Activated CD4-positive, CD25-positive, alpha-beta regulatory T cell (primary cell): ENCODE measurements at regions not wholly inside any gene's neighbourhood (a gene's known extent, or its start where the extent isn't known, plus 50 kb on each side); places are given as distances from the start of the nearest gene placed in this dataset.

ENCODE experiments used
- DNase-seq, 4 experiments: peaks; one replicate each; lab custom pipeline; 2025; lab: John Stamatoyannopoulos, UW

DNA sequence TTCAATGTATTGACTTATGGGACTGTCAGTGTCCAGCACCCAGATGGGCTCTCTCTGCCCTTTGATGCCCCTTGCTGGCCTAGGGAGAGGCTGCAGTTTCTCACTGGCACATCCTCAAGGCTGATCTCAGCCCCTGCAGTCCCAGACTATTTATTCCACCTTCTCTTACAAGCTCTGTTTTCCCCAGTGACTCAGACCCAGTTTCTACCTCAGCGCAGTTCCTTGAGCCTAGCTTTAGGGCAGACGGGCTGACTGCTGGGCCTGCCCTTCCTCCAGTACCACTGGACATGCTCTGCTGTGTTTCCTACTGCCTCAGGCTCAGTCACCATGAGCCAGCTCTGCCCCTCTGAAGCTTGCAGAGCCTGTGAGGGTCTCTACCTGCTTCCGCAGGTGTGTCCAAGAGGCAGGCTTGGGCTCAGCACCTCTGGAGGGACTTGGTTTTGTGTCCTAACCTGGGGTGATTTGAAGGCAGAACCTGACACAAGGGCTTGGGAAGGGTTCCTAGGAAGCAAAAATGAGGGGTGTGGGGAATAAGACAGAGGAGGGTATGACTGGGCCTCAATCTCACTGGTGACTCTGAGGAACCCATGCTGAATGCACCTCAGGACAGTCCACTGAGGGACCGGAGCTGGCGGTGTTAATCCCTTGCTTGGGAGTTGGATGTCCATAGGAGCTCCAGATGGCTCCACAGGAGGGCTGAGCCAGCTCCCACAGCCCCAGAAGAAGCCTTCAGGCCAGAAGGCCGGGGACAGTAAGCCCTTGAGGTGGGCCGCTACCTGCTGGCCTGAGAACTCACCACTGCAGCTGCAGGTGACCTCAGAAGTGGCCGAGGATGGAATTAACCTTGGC, 689.9 kb downstream of the MATN1 start:
- DNase-seq: no peak

DNA sequence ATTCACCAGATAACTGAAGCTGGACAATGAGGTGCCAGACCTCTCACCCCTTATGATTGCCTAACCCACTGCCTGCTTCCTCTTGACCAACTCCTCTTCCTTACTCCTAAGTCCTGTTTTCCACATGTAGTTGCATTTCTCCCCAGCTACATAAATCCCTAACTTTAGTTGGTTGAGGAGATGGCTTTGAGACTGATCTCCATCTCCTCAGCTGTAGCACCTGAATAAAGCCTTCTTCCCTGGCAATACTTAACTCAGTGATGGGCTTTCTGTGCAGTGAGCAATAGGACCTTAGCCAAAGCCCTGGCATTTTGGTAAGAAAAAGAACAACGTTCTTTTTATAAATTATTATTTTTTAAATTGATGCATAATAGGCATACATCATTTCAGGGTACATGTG, 691.1 kb downstream of the MATN1 start:
- DNase-seq: no peak

DNA sequence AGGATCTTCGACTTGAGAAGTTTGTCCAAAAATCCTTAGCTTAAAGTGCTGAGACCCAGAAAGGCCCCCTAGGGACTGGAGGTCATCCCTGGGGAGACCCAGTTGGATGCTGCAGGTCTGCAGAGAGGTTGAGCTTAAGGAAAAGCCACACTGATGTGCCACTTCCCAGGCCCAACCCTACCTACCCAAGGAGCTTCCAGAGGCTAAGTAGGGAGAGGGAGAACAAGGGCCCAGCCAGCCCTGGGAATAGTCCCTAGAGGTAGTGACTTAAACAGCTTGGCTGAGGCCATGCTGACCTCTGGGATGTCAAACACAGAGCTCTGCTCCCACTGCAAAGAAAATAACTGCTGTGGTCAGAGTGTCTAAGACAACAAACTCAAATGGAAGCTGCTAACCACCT, 693.7 kb downstream of the MATN1 start:
- no peak for DNase-seq

DNA sequence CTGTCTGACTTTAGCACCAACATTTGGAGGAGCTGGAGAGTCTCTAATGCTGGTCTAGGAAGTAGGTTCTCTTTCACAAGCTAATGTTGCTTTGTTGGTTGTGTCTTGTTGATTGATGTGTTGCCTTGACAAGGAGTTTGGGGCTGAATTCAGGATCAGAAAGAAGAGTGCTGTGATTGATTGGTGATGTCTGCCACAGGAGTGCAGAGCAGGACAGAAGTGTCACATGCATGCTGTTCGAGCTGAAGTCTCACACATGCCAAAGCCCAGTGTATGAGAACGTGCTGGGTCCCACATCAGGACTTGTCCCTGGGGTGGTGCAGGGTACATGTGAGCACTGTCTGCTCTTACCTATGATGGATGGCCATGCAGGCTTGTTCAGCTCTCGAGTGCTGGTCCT, 694.4 kb downstream of the MATN1 start:
- DNase-seq: no peak

DNA sequence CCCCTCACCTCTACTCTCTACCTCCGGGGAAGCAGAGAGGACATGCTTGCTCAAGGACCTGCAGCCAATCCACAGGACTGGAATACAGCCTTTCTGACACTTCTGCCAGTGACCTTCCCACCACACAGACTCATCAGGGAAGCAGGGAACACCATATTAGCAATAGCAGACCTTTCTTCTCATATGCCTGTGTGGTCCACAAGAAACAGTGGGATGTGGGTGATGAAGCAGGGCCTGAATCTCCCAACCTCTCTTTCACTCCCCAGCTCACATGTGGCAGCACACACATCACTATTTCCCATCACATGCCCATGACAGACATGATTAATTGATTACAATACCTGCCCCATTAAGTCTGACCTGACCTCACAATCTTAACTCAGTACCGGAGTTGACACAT, 695.1 kb downstream of the MATN1 start:
- no peak for DNase-seq

DNA sequence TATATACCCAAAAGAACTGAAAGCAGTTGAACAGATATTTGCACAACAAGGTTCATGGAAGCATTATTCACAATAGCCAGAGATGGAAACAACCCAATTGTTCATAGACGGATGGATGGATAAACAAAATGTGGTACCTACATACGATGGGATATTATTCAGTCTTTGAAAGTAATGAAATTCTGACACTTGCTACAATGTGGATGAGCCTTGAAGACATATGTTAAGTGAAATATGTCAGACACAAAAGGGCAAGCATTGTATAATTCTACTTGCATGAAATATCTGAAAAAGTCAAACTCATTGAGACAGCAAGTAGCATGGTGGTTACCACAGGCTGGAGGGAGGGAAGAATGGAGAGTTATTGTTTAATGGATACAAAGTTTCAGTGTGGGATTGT, 696.1 kb downstream of the MATN1 start:
- no peak for DNase-seq

DNA sequence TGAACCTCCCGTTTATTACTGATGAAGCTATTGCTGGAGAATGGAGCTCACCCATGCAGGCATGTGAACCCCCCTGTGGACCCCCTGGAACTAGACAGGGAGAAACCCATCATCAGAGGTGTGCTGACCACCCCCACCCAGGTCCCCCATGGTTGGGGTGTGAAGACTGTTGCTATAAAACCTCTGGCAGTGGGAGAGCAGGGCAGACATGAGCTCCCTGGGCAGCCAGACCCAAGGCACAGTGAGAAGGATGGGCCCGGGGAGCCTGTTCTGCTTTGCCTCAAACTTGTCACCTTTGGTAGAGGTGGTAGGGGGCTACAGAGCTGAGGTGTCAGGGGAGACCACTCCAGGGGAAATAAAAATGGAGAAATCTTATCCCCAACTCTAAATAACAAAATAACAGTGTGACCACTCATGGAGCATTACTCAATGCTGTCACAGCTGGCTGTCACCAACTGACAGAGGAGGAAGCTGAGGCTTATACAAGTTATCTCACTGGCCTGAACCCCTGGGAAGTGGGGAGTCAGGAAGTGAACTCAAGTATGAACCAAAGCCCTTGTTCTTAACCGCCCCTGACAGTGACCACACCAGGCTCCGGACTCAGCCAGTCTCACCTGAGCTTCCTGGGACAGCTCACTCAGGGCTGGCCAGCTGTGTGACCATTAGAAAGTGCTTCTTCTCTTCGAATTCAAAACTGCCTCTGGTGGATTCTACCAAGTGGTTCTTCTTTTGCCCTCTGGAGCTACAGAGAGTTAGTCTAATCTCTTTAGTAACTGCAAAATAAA, 698.8 kb downstream of the MATN1 start:
- no peak for DNase-seq

DNA sequence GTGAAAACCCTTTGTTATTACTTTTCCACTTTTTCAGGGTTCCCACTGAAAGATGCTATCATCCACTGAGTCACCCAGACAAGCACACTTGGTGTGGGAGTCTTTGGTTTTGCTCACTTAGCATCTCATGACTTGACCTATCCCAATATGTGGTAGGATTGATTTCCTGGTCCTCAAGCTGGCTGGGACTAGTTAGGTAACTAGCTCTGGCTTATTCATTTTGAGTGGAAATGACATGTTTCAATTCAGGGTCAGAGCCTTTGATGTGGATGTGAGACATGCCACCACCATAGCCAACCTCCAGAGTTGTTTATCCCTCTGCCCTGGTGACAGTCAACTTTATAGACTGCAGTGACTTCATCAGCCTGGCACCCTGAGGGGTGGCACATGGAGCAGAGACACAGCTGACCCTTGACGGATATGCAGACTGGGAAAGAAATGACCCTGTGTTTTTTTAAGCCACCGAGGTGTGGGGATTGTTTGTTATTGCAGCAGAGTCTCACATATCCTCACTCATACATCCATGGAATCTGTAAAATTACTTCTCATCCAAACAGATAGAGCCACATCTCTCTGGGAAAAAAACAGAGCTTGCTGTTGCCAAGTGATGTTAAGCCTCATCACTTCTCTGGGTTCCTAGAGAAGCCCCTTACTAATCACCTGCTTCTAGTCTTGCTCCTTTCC, 699.9 kb downstream of the MATN1 start:
- no peak for DNase-seq

DNA sequence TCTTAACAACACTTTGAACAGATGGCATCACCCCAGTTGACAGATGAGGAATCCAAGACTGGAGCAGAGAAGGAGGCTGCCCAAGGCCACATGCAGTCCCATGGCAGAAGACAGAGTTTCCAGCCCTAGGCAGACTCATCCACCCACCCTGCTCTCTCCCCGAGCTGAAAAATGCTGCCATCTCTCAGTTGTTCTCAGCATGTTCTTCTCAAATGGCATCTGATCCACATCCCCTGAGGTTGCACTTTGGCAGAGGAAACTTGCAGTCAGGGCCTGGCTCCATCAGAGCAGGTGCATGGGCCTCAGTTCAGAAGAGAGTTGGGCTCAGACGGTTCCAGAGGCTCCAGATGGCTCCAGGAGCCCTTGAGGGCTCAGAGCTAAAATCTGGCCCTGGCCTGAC, 709.4 kb downstream of the MATN1 start:
- DNase-seq: no peak

DNA sequence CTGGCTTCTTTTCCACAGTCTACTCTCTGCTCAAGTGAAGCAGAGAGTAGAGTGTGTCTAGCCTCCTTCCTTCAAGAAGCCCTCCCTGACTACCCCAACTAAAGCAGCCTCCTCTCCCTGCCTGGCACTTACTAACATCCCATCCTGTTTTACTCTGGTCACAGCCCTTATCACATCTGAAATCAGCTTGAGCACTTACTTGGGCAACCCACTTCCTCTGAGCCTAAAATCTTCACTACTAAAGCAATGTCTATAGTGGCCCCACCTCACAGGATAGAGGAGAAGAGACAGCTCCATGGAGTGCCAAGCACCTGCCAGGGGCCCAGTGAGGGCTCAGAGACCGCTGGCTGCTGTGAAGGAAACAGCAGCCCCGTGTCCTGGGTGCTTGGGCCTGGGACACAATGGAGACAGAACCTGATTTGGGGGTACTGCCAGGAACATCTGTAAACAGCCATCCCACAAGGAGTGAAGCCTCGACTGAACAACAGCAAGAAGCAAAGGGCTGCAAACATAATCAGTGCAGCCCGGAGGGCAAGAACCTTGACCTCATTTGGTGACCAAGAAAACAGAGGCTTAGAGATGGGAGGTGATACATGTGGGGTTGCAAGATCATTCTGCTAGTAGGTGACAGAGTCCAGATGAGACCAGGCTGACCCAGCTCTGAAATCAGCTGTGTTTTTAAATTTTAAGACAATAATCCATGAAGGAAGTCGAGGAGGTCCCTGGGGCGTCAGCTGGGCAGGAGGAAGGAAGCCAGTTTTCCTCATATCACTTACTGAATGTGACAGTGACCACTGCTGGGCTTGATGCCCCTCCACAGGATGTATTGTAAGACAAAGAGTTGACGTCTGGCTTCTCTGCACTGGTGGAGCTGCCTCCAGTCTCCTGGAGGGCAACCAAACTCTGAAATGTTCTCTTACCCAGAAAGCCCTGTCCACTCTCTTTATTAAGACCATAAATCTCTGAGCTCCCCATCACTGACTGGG, 710.6 kb downstream of the MATN1 start:
- DNase-seq: no peak

DNA sequence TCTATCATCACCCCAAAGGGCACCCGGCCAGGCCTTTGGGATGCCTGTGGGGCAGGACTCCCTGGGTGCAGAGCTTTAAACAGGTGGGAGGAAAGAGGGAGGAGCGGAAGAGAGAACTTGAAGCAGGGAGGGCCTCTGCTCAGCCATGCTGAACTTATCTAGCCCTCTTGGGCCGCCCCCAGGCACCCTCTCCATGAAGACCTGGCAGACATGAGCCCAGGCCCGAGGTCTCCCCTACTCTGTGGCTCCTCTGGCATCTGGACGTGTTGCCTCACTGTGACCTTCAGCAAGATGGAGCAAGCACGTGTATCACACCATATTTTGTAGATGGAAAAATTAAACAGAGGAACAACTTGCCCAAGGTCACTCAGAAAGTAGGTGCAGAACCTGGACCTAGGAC, 711.4 kb downstream of the MATN1 start:
- no peak for DNase-seq

DNA sequence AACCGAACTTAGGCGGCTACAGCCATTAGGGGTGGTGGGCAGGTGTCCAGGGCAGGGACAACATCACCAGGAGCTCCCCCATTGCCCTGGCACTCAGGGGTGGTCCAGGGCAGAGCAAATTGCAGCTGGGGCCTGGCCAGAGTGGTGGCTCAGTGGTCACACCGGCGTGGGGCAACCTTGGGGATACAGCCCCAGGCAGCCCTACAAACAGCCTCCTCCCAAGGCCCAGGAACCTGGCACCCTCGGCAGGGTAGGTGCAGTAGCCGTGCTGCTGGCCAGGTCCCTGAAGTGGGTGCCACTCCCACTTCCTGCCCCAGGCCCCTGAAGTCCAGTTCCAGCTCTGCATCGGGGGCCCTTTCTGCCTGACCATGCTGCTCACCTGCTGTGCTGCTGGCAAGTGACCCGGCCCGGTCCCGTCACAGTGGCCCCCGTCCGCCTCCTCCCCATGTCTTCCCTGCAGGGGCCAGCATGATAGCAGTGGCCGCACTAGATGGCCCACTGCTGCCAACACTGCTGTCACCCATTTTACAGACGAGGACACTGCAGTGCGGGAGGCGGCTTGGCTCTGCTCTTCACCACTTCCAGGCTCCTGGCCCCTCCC, 712.8 kb downstream of the MATN1 start:
- DNase-seq: no peak

DNA sequence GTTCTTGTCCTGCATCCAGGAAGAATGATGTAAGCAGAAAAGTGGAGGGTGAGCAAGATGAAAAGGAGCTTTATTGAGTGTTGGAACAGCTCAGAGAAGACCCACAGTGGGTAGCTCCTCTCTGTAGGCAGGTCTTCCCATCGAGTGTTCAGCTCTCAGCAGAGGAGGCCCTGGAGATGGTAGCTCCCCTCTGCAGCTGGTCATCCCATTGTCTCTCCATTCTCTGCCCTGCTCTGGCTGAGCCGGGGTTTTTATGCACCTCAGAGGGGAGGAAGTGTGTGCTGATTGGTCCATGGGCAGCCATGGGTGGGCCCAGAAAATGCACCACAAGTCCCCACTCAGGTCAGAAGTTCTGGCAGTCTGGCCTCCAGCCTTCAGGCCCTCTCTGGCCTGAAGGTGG, 713.7 kb downstream of the MATN1 start:
- no peak for DNase-seq

DNA sequence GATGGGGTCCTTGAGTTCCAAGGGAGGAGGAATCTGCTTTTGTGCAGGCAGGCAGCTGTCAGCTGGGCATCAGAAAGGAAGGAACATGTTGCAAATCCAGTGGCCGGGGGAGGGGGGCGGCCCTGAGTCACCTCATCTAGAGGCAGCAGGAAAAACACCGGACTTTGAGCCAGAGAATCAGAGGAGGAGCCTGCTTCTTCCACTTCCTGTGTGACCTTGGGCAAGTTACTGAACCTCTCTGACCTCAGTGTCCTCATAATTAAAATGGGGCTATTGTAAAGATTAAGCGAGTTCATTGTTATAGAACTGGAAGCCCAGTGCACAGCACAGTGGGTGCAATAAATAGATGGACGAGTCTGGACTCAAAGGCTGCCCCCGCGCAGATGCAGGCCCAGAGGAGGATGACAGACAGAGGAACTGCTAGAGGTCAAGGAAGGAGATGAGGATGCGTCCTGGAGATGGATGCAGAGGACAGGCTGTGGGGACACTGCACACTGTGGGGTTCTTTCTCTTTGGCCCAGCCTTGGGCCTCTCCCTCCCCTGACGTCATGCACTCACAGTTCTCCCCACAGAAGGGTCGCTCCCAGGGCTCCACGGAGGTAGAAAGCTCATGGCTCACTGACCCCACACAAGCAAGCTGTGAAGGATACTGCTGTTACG, 714.3 kb downstream of the MATN1 start:
- no peak for DNase-seq

DNA sequence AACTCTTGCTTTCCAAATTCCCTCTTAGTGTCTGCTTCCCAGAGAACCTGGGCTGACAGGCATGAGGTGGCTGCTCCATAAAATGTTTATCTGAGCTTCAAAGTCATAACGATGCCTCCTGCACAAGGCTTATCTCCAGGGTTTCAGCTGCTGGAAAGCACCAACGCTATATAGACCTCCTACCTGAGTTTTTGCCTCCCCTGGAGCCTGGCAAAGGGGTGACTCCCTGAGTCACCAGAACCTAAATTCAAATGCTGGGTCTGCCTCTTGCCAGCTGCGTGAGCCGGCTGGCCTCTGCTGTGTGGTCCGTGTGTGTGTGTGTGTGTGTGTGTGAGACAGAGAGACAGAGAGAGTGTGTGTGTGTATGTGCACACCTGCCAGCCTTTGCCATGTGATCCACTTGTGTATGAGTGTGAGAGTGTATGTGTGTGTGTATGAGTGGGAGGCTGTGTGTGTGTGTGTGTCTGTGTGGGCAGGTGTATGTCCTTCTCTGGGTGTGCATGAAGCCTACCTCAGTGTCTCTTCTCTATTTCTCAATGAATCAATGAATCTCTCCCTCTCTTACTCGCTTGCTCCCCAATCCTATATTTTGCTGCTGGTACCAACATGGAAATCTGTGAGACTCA, 714.9 kb downstream of the MATN1 start:
- no peak for DNase-seq

DNA sequence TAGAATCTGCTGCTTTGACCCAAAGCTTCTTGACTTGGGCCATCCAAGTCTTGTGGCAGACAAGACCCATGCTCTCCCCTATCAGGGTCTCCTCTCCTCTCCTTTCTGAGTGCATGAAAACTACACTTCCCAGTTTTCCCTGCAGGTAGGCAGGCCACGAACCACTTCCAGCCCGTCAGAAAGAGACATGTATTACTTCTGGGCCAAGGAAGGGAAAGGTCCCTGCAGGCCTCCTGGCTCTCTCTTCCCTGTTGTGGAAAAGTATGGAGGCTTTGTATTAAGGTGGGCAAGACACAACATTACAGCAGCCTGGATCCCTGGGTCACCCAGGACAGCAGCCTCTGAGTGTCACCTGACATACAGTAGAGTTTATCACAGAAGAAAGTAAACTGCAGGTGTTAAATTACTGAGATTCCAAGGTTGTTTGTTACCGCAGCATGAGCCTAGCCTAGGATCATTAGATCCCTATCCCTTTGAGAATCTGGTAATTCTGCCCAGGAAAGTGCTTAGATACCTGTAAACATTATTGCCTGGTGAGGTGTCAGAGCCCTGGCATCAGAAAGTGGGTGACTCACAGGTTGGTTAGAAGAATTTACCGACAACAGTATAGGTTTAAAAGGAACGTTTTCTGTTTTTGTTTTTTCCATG, 717.3 kb downstream of the MATN1 start:
- DNase-seq: no peak

DNA sequence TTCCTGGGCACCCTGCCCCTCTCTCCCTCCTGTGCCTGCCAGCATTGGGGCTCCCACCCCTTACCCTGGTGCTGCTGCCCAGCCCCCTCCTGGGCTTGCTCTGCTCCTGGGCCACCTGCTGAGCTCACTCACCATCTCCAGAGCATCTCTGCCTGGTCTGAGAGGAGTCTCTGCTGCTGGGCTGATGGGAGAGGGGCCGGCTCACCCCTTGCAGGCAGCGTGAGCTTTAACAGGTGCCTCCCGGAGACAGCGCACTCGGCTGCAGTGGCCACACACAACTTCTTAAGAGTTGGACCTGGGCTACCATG, 721.7 kb downstream of the MATN1 start:
- DNase-seq: no peak

DNA sequence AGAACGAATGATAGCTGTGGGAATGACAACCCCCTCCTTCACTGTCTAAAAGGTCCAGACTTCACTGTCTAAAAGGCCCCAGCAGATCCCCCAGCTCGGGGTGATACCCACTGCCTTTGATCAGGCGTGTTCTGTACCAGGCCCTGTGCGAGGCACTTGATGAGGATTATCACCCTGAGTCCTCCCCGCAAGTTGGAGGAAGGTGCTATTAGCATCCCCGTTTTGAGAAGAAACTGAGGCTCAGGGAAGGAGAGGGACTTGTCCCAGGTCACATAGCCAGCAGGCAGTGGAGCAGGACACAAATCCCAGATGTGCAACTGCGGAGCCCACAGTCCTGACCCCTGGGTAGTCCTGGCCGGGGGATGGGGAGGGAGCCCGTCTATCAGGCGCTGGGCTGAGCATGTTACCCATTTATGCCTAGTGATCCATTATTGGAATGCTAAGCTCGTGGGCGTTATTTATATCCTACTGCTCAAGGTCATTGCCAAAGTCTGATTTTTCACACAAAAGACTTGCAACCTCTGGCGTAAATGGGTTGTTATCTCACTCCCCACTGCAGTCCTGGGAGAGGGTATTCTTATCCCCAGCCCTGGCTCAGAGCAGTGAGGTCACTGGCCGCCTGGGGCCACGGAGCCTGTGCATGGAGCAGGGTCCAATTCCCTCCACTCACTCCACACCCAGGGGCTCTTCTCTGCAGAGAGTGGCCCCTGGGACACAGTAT, 722.2 kb downstream of the MATN1 start:
- no peak for DNase-seq

DNA sequence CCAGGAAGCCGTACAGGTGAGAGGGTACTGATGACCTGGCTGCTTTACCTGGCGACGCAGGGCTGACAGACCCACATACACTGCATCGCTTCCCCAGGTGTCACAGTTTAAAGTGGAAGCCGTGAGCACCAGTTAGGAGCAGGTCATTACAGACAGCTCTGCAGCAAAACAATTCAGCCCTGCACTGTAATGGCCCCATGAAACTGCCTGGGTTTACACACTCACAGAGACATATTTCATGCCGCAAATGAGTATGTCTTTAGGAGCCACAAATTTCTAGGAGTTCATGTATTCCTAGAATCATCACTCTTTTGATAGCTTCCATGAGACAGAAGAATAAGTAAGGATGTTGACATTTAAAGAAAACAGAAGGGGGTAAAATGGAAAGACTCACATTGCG, 723.1 kb downstream of the MATN1 start:
- DNase-seq: no peak
